CD4-positive, alpha-beta T cell (primary cell): ENCODE measurements at regions not wholly inside any gene's neighbourhood (a gene's known extent, or its start where the extent isn't known, plus 50 kb on each side); places are given as distances from the start of the nearest gene placed in this dataset.

Experiments used
- ATAC-seq: fragments of 200-7000 bp; cut with Tn5 transposase; one replicate; pipeline ENCODE4 v1.10.0; 2022; ENCODE audit warnings: mild to moderate bottlenecking; ENCODE audit not compliant: poor library complexity
- CTCF ChIA-PET: fragments of 350-600 bp; sonication (Branson Sonifier 250); formaldehyde crosslinking; loops from one replicate; lab custom pipeline; 2021; ENCODE audit warnings: antibody characterized with exemption, inconsistent platforms; lab: Charles Lee
- POLR2A ChIA-PET: fragments of 350-600 bp; sonication (Branson Sonifier 250); formaldehyde crosslinking; loops from one replicate; lab custom pipeline; 2021; ENCODE audit warnings: antibody characterized with exemption, inconsistent platforms; lab: Charles Lee
- DNase-seq, 14 experiments: peaks; one replicate each; pipeline ENCODE4 v3.0.0-alpha.2; 2013 to 2020; ENCODE audit warnings: mixed read lengths in 2 of 14
- H3K27ac ChIP-seq, 2 donors: one replicate each; pipeline versions ENCODE4 v1.5.1 to v1.7.0; 2013; ENCODE audit warnings: low read length in 2 of 2, low read depth in 1 of 2, mild to moderate bottlenecking in 1 of 2
- H3K27me3 ChIP-seq, 2 experiments: 1 replicate in 1 of 2; 2 replicates in 1 of 2; pipeline versions ENCODE4 v1.6.1 to v1.7.0; 2013; ENCODE audit warnings: low read length in 2 of 2, control low read depth in 1 of 2, mild to moderate bottlenecking in 1 of 2, moderate library complexity in 1 of 2; ENCODE audit not compliant: insufficient read depth in 2 of 2, control insufficient read depth in 1 of 2
- H3K36me3 ChIP-seq: one replicate; pipeline ENCODE4 v1.6.1; 2013; ENCODE audit warnings: low read length, control low read depth; ENCODE audit not compliant: insufficient read depth
- H3K4me1 ChIP-seq: one replicate; pipeline ENCODE4 v1.6.1; 2013; ENCODE audit warnings: low read length, control low read depth; ENCODE audit not compliant: insufficient read depth
- H3K4me3 ChIP-seq: one replicate; pipeline ENCODE4 v1.5.1; 2013; ENCODE audit warnings: mild to moderate bottlenecking, low read length, moderate library complexity
- H3K9me3 ChIP-seq, 2 experiments: 1 replicate in 1 of 2; 2 replicates in 1 of 2; pipeline versions ENCODE4 v1.6.1 to v1.7.0; 2013; ENCODE audit warnings: low read length in 2 of 2, mild to moderate bottlenecking in 2 of 2, control low read depth in 1 of 2, moderate library complexity in 1 of 2; ENCODE audit not compliant: control insufficient read depth in 1 of 2, insufficient read depth in 1 of 2
- H3K27ac Mint-ChIP-seq: one replicate; pipeline ENCODE4 v1.8.0; 2020; ENCODE audit warnings: mixed read lengths
- H3K27me3 Mint-ChIP-seq: one replicate; pipeline ENCODE4 v1.8.0; 2021; ENCODE audit warnings: mixed read lengths
- H3K36me3 Mint-ChIP-seq: one replicate; pipeline ENCODE4 v1.8.0; 2021; ENCODE audit warnings: low read depth, mixed read lengths
- H3K4me1 Mint-ChIP-seq: one replicate; pipeline ENCODE4 v1.8.0; 2021; ENCODE audit warnings: low read depth, mixed read lengths
- H3K4me3 Mint-ChIP-seq: one replicate; pipeline ENCODE4 v1.8.0; 2020; ENCODE audit warnings: mild to moderate bottlenecking, mixed read lengths
- H3K9me3 Mint-ChIP-seq: one replicate; pipeline ENCODE4 v1.8.0; 2020; ENCODE audit warnings: mixed read lengths
- CTCF ChIP-seq: fragments of 200-600 bp; IDR thresholded peaks from one replicate; pipeline ENCODE4 v1.8.0; 2022; ENCODE audit warnings: antibody characterized with exemption, mild to moderate bottlenecking
- intact Hi-C, 2 experiments: fragments of 100-400 bp; cut with DNase I in 1 of 2; cut with micrococcal nuclease in 1 of 2; formaldehyde crosslinking; loops; one replicate each; pipeline versions ENCODE4 v1.15.1 to v1.9.0; 2023 to 2025; cut with DNase I, micrococcal nuclease

- Histone ChIP-seq H3K27ac (no peak overlapping the region), H3K4me3 (no peak overlapping the region), H3K36me3 (no peaks in the 10 kb centered on the region), H3K27me3 (no peaks in the 10 kb centered on the region), H3K4me1 (no peaks in the 10 kb centered on the region), H3K9me3 (no peaks in the 10 kb centered on the region)
- Mint-ChIP-seq H3K4me3 (no peak overlapping the region), H3K4me1 (no peaks in the 10 kb centered on the region), H3K36me3 (no peaks in the 10 kb centered on the region), H3K27ac (no peak overlapping the region), H3K9me3 (peaks cover 8% of the 10 kb centered on the region), H3K27me3 (peaks cover 8% of the 10 kb centered on the region)
- TF ChIP-seq CTCF = no peak
- CTCF ChIA-PET = no interaction called here
- POLR2A ChIA-PET = no interaction called here
- intact Hi-C loops = no loop called here
- DNase-seq (no peak), ATAC-seq (no peak)
Observed at GRCh38 chr11:115682888-115683287, 178.7 kb upstream of the CADM1 start.

DNA sequence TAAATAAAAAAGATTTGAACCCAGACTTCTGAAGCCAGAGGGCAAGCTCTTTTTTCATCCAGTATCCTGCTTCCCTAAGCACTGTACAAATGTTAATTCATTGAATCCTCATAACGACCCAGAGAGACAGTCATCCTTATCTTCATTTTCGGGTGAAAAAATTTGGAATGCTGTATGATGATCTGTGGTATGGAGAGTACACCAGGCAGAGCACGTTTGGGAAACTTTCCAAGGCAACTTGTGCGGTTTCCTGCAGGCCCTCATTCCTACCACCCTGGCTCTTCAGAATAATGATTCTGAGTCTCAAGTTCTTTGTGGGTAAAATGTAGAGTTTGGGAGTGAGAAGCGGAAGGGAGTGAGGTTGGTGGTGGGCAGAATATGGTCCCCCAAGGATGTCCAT is 177.9 kb upstream of the CADM1 start:
- no peaks in the 10 kb centered on the region for H3K4me1 ChIP-seq
- no peak overlapping the region for H3K4me3 ChIP-seq
- H3K36me3 ChIP-seq = no peaks in the 10 kb centered on the region
- H3K27ac ChIP-seq = no peak overlapping the region
- no peaks in the 10 kb centered on the region for H3K27me3 ChIP-seq
- H3K27ac Mint-ChIP-seq = no peak overlapping the region
- no peaks in the 10 kb centered on the region for H3K36me3 Mint-ChIP-seq
- peaks cover 8% of the 10 kb centered on the region for H3K9me3 Mint-ChIP-seq
- peaks cover 11% of the 10 kb centered on the region for H3K27me3 Mint-ChIP-seq
- TF ChIP-seq CTCF = no peak
- DNase-seq (no peak), ATAC-seq (no peak)
- POLR2A ChIA-PET = no interaction called here
- H3K9me3 ChIP-seq = no peaks in the 10 kb centered on the region
- CTCF ChIA-PET = no interaction called here
- no peak overlapping the region for H3K4me3 Mint-ChIP-seq
- intact Hi-C loops = no loop called here
- H3K4me1 Mint-ChIP-seq = no peaks in the 10 kb centered on the region

DNA sequence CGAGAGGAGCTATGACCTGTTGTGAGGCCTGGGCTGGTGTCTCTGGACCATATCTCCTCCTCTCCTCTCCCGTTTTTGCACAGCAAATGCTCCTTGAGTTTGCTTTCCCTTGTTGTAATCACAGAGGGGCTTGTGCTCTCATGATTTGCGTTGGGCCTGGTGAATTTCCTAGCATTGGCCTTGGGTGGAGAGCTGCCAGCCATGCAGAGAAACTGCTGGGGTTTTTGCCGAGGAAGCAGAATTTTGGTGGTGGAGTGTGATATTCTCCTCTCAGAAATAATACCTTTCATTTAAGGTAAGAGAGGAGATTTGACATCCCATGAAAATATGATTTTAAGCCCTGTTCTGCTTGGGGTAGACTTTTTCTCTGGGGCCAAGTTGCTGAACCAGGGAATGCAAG is 175.7 kb upstream of the CADM1 start:
- ChIA-PET POLR2A (no interaction called here), CTCF (no interaction called here)
- no peaks in the 10 kb centered on the region for H3K4me1 Mint-ChIP-seq
- DNase-seq (no peak), ATAC-seq (no peak)
- Histone ChIP-seq H3K4me3 (no peak overlapping the region), H3K9me3 (no peaks in the 10 kb centered on the region), H3K36me3 (no peaks in the 10 kb centered on the region), H3K27me3 (no peaks in the 10 kb centered on the region), H3K27ac (no peak overlapping the region), H3K4me1 (no peaks in the 10 kb centered on the region)
- peaks cover 6% of the 10 kb centered on the region for H3K9me3 Mint-ChIP-seq
- no peaks in the 10 kb centered on the region for H3K36me3 Mint-ChIP-seq
- H3K4me3 Mint-ChIP-seq = no peak overlapping the region
- TF ChIP-seq CTCF = no peak
- intact Hi-C loops = no loop called here
- H3K27ac Mint-ChIP-seq = no peak overlapping the region
- peaks cover 11% of the 10 kb centered on the region for H3K27me3 Mint-ChIP-seq
